AG09319 (cell line): ENCODE measurements at regions not wholly inside any gene's neighbourhood (a gene's known extent, or its start where the extent isn't known, plus 50 kb on each side); places are given as distances from the start of the nearest gene placed in this dataset.

Experiments
- DNase-seq: peaks from one replicate; pipeline ENCODE4 v3.0.0-alpha.2; 2010; ENCODE audit warnings: low read depth; ENCODE audit errors: extremely low read depth
- TF ChIP-seq, protein P1 (sequence below): IDR thresholded peaks from 2 replicates; pipeline ENCODE4 v1.5.1; 2011; ENCODE audit warnings: low read depth, mild to moderate bottlenecking, inconsistent platforms, low read length, moderate library complexity

DNA sequence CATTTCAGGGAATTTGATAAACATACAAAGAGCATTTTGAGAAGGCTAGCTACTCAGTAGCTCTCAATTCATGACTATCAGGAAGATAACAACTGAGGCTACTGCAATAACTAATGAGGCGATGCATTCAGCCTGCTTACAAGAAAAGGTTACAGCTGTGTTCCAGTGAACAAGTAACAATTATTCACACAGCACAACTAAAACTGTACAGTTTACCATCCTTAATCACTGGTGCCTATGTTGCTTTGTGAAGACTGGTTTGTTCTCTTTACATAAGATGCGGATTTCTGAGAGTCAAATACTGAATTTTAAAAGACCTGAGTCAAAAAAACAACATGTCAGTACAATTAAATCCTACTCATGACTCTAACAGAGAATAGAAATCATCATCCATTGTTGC, 526.3 kb downstream of the OTOL1 start:
- TF ChIP-seq, protein P1, sequence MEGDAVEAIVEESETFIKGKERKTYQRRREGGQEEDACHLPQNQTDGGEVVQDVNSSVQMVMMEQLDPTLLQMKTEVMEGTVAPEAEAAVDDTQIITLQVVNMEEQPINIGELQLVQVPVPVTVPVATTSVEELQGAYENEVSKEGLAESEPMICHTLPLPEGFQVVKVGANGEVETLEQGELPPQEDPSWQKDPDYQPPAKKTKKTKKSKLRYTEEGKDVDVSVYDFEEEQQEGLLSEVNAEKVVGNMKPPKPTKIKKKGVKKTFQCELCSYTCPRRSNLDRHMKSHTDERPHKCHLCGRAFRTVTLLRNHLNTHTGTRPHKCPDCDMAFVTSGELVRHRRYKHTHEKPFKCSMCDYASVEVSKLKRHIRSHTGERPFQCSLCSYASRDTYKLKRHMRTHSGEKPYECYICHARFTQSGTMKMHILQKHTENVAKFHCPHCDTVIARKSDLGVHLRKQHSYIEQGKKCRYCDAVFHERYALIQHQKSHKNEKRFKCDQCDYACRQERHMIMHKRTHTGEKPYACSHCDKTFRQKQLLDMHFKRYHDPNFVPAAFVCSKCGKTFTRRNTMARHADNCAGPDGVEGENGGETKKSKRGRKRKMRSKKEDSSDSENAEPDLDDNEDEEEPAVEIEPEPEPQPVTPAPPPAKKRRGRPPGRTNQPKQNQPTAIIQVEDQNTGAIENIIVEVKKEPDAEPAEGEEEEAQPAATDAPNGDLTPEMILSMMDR = no peak
- DNase-seq = no peak

DNA sequence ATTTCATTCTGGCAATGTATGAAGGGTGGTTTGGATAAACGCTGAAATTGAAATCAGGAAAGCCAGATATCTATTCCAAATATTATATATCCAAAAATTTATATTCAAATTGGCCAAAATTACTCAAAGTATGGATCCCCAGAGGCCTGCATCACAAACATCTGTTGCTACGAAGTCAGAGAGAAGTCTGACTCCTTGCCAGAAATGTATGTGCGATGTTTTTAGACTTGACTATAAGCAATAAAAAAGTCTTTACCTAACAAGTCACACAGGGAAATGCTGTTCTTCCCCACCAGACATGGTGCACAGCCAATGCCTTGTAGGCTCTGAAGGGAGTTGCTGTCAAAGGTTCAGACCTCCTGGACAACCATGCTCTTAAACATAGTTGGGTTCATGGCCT, 533.1 kb downstream of the OTOL1 start:
- TF ChIP-seq, protein P1 = no peak
- no peak for DNase-seq

DNA sequence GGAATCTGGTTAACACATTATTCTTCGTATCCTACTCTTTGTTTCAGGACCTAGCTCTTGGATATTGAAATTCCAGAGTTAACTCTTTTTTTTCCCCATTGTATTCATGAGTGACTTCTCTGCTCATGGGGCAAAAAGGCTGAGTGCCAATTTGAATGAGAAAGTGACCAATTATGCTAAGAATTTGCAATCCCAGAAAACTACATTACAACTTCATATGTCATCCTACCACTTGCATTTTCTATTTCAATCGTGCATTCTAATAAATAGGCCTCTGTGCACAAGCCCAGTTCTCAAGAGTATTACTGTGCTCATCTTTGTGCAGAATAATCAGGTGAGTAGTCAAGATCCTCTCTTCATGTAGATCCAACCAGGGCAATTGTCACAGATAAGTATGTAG, 537.8 kb downstream of the OTOL1 start:
- TF ChIP-seq, protein P1 = no peak
- DNase-seq = no peak

DNA sequence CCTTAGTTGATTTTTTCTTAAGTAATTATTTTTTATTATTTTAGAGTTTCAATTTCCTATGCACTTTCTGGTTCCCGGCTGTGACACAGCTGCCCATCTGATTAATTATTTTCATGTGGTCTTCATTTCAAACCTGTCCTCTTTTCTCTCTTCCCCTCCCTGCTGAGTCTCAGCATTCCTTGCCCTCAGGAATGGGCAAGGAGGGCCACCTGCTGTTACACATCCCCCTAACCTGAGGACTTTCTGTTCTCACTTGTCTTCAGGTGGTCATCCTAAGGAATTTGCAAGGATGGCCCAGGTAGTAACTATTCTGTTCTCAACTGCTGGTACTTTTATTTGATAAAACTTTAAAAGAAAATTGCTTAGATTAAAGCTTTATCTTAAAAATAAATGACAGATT, 545.0 kb downstream of the OTOL1 start:
- no peak for DNase-seq

DNA sequence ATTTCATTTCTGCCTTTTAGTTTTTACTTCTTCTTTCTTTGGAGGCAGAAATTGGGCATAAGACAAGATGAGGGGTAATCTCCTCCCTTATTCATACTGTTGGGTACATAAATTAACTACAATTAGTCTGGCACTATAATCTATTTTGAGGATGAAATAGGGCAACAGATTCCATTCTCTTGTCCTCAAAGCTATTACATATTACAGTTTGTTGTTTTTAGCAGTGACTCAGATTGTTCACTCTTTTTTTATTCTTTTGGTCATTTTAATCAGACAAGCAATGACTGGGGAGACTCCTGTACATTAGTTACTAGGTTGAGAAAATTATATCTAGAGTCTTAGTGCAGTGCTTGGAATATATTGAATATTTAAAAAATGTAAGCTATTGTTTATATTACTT, 556.0 kb downstream of the OTOL1 start:
- no peak for DNase-seq
- TF ChIP-seq, protein P1 = no peak

More for the DNA sequence above, 545.0 kb downstream of the OTOL1 start:
- TF ChIP-seq, protein P1 = no peak

DNA sequence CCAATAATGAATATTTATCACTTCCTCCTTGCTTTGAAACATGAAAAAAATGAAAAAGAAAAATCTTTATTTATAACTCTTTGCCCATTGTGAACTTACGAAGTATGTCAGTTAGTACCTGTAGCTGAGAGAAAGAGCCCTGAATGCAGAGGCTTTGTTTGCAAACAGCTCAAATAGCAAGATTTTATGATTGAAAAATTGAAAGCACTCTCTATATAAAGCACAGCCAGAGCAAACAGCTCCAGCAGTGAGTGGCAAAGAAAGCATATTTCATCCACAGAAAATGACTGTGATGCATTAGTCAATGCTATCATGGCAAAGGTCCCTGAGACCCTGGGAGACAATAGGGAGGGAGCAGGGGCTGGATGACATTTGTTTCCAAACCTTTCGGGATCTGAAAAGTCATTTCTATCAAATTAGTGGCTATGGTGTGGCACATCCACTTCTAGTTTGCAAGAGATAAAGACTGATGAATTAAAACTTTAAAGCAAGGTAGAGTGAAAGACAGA, 576.1 kb downstream of the OTOL1 start:
- TF ChIP-seq, protein P1 = no peak
- DNase-seq = no peak

DNA sequence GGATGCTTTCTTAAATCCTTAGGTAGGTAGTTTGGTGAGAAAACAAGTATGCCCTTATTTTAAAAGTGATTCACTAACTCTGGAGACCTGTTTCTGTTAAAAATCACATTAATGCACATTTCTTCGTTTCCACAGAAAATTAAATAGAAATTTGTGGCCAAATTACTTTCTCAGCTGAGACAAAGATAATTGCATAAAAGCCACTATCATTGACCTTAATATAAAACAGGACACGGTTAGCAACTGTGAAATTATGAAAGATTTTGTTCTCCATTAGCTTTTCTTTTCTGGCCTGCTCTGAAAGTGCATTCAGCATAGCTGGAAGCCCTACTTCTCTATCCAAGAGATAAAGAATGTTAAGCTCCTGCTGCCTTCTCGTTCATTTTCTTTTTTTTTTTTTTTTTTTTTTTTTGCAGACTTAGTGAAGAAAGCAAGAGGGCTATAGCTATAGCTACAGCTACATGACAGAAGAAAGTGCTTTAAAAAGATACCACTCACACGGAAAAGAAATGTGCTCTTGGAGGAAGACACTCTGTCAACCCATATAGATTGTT, 576.9 kb downstream of the OTOL1 start:
- TF ChIP-seq, protein P1 = no peak
- no peak for DNase-seq
